Amniotic stem cell (primary cell): ENCODE measurements at regions not wholly inside any gene's neighbourhood (a gene's known extent, or its start where the extent isn't known, plus 50 kb on each side); places are given as distances from the start of the nearest gene placed in this dataset.

Experiments
- DNase-seq: peaks from one replicate; lab custom pipeline; 2025; lab: John Stamatoyannopoulos, UW

DNA sequence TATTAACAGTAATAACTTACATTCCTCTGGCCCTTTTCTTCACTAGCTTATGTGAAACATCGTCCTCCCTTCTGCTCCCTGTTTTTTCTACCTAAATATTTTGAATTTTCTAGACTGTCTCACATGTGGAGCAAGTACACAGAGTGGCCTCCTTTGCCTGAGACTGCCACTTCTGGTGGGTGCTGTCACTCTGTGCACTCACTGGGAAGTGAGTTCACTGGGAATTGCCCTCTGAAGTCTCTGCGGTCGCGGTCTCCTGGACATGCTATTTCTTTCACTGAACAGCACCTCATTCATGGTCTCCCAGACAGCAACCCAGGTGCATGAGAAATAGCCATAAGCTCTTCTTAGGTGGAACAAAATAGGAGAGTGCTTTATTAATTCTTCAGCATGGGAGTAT, 1179.7 kb upstream of the ADGRL3 start:
- DNase-seq, result no peak

DNA sequence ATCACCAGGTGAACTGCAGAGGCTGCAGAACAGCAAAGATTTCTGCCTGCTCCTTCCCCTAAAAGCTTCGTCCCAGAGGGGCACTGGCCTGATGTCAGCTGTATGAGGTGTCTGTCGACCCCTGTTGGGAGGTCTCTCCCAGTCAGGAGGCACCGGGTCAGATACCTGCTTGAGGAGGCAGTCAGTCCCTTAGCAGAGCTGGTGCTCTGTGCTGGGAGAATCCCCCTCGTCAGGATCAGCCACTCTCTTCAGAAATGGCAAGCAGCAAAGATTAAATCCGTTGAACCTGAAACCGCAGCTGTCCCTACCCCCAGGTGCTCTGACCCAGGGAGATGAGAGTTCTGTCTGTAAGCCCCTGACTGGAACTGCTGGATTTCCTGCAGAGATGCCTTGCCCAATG, 1166.3 kb upstream of the ADGRL3 start:
- no peak for DNase-seq

DNA sequence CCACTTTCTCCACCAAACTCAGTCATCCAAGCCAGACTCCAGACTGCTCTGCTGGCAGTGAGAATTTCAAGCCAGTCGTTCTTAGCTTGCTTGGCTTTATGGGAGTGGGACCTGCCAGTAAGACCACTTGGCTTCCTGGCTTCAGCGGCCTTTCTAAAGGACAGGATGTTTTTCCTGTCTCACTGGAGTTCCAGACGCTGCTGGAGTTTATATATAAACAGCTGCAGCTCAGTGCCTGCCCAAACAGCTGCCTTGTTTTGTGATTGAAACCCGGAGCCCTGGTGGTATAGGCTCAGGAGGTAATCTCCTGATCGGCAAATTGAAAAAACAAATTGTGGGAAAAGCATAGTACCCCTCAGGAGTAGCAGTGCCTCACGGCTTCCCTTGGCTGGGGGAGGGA, 1165.8 kb upstream of the ADGRL3 start:
- DNase-seq, result no peak

DNA sequence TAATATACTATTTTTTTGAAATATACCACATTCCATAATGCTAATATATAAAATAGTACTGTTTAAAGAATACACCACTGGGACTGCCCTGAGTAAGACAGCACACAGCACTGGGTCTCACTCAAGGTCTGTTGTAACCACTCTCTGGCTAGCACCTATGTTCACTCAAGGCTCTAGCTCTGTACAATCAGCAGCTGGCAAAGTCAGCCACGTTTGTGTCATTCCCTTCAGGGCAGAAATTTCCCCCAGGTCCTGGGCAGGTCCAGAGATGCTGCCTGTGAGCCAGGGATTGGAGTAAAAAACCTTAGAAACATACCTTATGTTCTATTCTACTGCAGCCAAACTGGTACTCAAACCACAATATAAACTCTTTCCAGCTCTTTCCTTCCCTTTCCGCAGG, 1160.2 kb upstream of the ADGRL3 start:
- DNase-seq, result no peak

DNA sequence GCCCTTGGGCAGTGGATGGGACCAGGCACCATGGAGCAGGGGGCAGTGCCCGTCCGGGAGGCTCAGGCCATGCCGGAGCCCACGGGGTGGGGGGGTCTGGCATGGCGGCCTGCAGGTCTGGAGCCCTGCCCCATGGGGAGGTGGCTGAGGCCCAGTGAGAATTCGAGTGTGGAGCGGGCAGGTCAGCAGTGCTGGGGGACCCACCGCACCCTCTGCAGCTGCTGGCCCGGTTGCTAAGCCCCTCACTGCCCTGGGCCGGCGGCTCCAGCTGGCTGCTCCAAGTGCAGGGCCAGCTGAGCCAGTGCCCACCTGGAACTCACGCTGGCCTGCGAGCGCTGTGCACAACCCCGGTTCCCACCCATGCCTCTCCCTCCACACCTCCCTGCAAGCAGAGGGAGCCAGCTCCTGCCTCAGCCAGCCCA, 1157.9 kb upstream of the ADGRL3 start:
- DNase-seq, result no peak

DNA sequence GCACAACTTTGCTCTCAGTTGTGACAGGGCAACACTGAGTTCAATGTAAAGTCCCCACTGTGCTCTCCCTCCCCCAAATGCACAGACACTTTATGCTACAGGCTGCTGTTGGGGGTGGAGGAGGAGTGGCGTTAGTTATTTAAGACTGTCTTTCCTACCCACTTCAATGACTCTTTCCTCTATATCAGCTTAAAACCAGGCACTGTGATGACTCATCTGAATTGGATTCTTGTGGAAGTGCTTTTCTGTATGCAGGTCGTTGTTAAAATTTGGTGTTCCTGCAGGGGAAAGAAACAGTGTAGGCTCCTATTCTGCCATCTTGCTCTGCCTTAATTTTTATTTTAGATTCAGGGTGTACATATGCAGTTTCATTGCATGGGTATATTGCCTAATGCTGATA, 1157.2 kb upstream of the ADGRL3 start:
- DNase-seq, result no peak

DNA sequence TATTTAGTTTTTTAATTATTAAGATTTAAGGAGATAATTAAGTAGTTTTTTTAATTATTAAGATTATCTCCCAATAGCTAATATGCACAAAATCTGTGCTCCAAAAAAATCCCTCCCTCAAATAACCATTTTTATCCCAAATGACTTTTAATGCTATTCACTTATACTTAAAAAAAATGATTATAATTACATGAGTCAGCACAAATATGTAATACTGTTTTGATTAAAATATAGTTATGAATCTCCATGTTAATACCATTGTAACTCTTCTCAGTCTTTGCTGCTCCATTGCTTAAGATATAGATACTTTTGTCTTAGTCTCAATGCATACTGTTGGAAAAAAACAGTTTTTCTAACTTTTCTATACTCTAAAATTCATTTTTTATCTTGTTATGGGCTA, 1121.1 kb upstream of the ADGRL3 start:
- no peak for DNase-seq

DNA sequence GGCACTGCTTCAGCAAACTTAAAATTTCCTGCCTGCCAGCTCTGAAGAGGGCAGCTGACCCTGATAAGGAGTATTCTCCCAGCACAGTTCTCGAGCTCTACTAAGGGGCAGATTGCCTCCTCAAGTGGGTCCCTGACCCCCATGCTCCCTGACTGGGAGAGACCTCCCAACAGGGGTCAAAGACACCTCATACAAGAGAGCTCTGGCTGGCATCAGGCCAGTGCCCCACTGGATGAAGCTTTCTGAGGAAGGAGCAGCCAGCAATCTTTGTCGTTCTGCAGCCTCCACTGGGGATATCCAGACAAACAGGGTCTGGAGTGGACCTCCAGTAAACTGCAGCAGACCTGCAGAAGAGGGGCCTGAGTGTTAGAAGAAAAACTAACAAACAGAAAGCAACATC, 1118.3 kb upstream of the ADGRL3 start:
- no peak for DNase-seq

DNA sequence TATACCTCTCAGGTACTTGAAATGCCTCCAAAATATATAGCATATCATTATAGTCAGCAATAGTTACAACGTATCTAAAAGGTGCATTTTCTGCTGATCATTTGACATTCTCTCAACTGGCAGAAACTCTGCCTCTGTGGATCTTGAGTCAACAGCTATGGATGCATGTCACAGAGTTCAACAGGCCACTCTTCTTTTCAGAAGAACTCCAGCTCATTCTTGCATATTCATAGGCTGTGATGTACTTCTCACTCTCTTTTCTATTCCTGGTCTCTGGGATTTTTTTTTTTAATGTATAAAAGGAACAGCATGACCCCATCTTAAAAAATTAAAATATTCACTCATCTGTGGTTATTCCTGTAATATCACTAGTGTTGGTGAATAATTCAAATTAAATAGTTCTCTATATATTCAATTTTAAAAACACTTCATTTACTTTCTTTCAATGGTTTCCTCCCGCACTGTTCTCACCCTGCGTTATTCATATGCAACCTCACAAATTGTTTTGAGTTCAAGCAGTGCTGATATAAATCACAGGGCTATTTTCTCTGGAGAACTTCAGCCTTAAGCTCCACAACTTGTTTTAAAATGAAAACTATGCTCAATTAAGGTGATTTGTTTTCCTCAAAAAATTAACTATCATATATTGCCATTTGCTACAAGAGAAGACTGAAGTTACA, 1111.2 kb upstream of the ADGRL3 start:
- DNase-seq, result no peak

DNA sequence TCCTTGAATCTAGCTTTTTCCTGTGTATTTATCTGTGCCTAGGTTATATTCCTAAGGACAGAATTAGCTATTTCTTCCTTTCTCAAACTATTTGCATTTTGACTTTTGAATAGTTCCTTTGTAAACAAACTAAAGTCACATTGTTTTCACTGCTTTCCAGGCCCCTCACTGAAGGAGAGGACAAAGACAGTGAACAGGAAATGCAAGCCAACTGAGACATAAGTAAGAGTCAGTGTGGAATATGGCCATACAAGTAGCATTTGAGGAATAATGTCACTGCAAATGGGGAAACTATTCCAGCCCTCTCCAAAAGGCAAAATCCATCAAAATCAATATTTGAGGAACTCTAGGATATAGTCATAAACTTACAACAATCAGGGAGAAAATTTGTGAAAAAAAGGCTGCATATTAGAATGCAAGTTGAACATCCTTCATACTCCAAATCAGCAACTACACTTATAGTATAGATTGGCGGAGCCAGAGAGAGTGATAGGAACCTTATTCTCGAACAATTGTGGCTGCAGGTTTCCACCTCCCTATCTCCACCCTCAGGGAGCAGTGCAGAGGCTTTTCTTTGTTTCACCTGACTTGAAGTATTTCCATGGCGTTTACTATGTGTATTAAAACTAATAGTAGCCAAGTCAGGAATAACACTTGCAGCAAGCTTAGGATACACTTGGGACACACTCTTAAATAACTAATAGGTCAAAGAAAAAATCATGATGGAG, 1110.4 kb upstream of the ADGRL3 start:
- DNase-seq, result no peak

DNA sequence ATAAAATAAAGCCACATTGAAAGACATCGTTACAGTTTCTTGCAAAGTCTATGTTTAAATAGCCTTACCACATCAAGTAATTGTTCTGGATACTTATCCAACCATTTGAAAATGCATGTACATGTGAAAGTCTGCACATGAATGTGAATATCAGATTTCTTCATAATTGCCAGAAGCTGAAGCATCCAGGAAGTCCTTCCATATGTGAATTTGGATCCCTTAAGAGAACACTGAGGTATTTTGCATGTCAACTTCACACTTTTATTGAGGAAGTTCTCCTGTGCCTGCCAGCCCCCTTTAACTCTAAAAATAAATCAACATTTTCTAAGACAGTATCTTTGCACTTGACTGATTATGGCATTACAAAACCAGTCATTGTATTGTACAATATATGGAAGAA, 1103.5 kb upstream of the ADGRL3 start:
- DNase-seq, result no peak

DNA sequence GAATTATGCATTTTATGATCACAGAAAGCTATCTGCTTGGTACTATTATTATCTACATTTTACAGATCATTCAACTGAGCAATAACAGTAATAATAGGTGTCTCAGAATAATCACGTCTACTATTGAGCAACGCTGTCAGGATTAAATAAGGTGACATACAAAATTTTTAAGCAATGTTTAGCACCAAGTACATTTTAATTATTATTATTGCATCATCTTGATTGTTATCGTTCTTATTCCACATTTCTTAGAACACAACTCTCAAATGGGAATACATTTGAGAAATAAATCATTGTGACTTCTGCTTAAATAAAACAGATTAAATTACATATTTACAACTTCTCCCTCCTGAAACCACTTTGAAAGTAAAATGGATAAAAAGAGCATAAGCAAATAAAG, 1083.5 kb upstream of the ADGRL3 start:
- no peak for DNase-seq

DNA sequence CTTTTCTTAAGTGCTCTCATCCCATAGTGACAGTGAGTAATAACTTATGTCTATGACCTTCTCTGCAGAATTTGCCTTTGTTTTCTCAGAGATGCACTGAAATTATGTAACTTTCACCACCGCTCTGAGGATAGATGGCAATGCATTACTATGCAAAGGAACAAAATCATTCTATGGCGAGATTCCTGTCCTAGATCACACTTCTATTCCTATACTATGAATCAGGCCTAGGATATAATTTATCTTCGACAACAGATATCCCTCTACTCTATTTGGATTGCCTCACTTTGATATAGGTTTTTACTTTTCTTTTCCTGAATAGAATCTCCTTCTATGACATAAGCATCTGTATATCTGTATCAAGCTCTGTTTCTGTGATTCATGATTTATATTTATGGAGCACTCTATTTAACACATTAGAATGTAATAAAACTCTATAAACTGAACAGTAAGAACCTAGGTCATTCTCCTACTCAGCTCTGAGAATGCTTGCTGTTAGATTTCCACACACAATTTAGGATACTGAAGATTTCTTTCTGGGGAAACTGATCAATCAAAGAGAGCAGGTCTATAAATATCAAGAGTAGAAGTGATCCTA, 1082.3 kb upstream of the ADGRL3 start:
- no peak for DNase-seq

DNA sequence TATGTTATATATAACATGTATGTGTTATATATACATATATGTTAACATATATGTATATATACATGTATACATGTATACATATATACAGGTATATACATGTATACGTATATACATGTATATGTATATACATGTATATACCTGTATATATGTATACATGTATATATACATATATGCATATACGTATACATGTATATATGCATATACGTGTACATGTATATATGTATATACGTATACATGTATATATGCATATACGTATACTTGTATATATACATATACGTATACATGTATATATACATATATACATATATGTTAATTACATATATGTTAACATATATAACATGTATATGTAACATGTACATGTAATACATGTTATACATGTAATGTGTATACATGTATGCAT, 1077.3 kb upstream of the ADGRL3 start:
- DNase-seq, result no peak

DNA sequence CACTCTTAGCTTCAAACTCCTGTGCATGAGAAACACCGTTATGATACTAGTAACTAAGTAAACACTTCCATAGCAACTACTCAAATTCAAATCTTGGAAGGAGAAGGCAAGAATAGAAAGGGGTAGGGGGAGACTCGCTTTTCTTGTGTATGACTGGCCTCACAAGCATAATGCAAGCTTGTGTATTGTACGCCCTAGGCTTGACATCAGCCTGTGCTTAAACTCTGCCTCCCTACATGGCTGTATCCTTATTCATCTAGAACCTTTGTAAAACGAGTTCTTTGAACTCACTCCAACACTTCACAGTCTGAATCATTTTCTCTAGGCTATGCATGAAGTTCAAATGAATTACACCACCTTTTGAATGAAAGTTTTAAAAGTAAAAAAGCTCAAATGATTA, 1071.2 kb upstream of the ADGRL3 start:
- DNase-seq, result no peak

DNA sequence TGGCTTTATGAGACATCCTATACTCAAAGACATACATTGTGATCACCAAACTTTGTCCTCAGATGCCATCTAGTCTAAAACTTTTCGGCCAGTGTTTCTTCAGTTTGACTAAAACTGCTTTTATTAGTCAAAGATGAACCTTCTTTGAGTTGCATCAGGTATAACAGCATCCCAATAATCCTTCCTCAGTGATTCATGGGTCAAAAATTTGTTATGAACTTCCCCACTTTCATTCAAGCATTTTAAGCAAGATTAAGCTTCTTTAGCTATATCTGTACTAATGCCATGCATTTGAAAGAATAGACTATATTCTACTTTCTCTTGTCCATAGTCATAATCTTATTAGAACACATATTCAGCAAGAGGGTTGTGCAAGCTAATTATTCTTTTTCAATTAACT, 1070.4 kb upstream of the ADGRL3 start:
- DNase-seq, result no peak

DNA sequence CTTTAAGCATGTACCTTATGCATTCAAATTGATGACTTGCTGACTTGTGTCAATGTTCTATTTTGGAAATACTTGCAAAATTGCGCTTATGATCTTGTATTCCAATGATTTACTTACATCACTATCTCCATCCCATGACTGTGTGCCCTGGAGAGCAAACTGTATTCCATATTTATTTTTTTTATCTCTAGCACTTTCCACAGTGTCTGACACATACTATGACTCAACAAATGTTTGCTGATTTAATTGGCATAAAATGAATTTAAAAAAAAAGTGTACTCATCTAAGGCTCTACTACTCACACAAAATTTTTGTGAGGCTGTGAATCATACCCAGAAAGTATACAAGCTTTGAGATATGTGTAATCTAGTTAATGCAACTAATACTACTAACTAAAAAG, 1066.8 kb upstream of the ADGRL3 start:
- peak; percentile 14 for DNase-seq

DNA sequence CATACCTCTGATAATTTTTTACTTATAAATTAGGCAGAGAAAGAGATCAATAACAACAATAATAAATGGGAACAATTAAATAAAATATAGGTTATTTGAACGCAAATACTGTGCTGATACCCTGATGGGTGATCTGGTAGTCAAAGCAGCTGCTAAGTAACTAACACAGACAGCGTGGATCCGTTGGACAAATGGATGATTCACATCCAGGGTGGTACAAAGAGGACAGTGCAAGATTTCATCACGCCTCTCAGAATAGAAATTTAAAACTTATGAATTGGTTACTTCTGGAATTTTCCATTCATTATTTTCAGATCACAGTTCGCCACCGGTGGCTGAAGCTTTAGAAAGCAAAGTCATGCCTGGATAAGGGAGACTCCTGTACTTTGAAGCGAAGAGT, 1066.0 kb upstream of the ADGRL3 start:
- DNase-seq, result no peak

DNA sequence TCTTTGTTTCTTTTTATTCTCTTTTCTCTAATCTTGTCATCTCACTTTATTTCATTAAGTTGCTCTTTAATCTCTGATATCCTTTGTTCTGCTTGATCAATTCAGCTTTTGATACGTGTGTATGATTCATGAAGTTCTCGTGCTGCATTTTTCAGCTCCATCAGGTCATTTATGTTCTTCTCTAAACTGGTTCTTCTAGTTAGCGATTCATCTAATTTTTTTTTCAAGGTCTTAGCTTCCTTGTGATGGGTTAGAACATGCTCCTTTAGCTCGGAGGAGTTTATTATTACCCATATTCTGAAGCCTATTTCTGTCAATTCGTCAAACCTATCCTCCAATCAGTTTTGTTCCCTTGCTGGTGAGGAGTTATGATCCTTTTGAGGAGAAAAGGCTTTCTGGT, 1045.0 kb upstream of the ADGRL3 start:
- no peak for DNase-seq

DNA sequence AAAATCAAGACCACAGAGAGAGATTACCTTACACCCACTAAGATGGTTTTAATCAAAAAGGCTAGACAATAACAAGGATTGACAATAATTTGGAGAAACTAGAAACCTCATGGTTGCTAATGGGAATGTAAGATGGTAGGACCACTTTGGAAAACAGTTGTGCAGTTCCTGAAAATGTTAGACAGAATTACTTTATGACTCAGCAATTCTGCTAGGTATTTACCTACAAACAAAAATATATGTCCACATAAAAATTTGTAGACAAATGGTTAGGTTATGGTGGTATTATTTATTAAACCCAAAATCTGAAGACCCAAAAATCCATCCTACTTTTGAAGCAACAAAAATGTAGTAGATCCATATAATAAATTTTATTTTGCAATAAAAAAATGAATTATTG, 1027.0 kb upstream of the ADGRL3 start:
- no peak for DNase-seq

DNA sequence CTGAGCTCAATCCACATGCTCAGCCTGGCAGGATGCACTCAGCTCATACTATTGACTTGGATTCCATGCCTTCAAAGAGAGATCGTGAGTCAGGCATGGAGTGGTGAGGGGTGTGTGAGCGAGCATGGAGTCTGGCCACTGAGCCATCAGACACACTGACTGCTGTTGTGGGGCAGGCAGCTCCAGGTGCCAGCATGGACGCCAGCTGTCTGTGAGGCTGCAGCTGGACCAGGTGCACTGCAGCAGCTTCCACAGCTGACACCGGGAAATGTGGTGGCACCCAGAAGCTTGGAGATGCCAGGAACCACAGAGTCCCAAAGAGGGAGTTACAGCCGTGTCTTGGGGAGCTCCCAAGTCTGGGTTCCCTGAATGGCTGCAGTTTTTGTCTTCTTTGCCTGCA, 1026.4 kb upstream of the ADGRL3 start:
- DNase-seq, result no peak

DNA sequence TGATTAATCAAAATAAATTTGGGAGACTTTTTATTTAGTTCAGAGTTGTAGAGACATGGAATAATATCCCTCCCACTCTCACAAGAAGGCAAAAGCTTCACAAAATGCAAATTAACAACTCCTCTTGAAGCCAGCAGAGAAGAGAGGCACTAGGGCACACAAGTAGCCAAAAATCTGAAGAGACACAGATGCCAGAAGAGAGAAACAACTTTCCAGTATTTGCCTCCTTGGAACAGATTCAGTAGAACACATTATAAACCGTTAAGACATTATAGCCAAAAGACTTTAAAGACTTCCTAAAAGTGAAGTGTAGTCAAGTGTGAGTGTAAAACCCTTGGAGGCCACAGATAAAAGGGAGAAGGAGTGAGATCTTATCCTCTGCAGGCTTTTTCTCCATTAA, 1024.9 kb upstream of the ADGRL3 start:
- DNase-seq, result no peak

DNA sequence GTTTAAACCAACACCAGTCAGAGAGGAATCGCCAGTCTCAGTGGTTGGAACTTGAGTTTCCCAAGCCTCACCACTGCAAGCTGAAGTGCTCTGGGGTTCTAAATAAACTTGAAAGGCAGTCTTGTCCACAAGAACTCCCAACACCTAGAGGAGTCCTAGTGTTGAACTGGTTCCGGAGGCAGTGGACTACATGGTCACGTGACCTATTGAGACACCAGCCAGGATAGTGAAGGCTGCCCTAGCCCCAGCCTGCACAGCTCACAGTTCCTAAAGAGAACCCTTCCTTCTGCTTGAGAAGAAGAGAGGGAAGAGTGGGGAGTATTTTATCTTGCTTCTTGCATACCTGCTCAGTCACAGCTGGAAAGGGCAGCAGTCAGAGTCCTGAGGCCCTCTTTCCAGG, 1012.7 kb upstream of the ADGRL3 start:
- no peak for DNase-seq

DNA sequence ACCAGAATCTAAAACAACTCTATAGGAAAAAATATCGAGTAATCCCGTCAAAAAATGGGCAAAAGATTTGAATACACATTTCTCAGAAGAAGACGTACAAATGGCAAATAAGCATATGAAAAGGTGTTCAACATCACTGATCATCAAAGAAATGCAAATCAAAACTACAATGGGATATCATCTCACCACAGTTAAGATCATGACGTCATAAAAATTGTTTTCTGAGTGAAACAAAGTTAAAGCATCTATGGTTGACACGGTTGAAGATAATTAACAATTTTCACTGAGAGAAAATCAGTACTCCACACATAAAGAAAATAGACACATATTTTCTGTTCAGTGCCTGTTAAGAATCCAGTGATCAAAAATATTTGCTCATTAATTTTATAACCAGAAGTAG, 1010.8 kb upstream of the ADGRL3 start:
- no peak for DNase-seq
